UCSD-AML1 (cell line): ENCODE measurements at regions not wholly inside any gene's neighbourhood (a gene's known extent, or its start where the extent isn't known, plus 50 kb on each side); places are given as distances from the start of the nearest gene placed in this dataset.
A peak's percentile ranks its signal among the peaks of the same experiment; 100 is the strongest.

Experiments used
- DNase-seq: peaks from one replicate; lab custom pipeline; 2025; ENCODE audit not compliant: unreplicated experiment; lab: John Stamatoyannopoulos, UW

DNA sequence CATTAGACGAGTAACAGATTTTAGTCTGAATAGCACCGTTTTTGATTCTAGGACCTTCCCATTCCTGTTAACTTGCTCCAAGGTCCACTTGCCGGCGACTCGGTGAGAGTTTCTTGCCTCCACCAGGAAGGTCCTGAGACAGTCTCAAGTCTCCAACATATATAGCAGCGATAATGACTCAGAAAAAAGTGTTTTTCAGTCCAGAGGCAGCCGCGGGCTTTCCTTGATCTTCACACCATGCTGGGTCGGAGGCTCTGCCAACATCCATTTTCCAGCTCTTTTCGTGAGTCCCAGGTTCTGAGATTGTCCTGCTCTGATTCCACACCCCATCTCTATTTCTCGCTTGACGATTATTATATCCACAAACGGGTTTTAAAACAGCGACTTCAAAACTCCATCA lies 170.5 kb downstream of the GPX5 start:
- DNase-seq, result no peak

- DNase-seq, result no peak
These were observed 171.0 kb downstream of the GPX5 start for GRCh38 chr6:28696682-28697081.

DNA sequence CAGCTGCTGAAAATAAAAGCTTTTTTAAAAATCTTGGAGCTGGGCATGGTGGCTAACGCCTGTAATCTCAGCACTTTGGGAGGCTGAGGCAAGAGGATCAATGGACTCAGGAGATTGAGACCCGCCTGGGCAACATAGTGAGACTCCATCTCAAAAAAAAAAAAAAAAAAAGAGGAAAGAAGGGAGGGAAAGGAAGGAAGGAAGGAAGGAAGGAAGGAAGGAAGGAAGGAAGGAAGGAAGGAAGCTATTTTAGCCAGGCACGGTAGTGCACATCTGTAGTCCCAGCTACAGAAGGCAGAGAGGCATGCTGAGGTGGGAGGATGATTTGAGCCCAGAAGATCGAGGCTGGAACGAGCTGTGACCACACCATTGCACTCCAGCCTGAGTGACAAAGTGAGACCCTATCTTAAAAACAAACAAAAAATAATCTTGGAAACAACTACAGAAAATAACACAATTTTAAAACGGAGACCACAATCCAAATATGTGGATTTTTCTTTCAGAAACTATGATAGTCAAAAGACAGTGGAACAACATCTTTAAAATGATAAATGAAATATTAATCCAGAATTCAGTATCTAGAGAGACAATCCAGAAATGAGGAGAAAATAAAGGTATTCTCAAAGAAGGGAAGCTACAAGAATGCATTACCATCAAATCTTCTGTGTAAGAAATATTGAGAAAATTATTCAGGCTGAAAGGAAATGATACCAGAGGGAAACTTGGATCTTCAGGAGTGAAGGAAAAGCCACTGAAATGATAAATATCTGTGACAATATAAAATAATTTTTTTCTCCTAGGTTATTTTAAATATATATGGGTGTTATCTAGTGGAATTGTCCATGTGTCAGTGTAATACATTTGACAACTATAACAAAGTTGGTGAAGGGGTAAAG lies 182.0 kb downstream of the GPX5 start:
- DNase-seq, result no peak

DNA sequence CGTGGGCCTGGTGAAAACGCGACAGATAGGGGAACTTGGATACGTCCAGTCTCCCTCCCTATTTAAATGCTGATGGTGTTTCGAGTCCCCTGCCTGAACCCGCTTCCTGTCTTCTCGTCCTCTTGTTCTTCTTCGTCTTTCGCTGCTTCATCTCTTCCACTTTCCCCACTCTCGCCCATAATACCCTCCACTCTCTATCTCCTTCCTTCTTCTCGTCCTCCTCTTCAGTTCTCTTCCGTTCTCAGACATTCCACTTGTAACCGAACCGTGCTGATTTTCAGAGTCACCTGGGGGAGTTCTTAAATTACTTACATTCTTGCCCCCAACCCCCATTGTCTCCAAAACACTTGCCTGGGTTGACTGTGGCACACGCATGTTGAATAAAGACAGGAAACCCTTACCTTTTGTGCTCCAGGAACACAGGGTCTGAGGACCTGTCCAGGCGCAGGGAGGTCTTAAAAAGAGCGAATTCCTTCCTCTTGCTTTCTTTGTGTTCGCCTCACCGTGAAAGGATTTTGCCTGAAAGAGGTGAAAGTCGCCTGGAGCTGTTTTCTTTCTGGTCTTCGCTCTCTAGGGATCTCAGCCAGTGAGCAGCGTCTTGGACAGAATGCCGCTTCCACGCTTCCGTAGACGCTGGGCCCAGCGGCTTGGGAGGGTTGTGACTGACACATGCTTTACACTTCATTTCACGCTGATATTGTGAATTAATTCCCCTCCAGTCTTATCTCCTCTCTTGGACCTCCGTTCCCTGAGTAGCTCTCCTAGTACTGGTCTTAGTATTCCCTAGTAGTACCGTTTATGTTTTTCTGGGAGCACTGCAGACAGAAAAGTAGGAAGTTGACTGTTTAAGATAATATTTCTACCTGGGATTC lies 184.0 kb downstream of the GPX5 start:
- DNase-seq, result no peak

- no peak for DNase-seq
These were observed 184.9 kb downstream of the GPX5 start for GRCh38 chr6:28710466-28711191.

GRCh38 chr6:28711325-28711724 lies 185.6 kb downstream of the GPX5 start:
- no peak for DNase-seq

- no peak for DNase-seq
These were observed 186.2 kb downstream of the GPX5 start for GRCh38 chr6:28711788-28712341.

DNA sequence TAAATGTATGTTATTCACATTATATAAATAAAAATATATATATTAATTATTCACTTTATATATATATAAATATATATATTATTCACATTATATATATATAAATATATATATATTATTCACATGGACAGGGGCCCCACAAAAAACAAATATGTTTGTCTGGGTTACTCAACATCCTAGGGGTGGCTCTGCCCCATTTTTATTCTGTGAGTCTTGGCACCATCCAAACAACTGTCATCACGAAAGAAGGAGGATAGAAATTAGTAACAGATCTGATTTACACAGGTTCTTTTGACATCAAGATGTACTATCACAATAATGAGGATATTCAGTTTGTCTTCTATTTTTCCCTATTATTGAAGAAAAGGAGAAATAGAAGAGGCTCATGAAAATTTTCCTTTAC lies 187.3 kb downstream of the GPX5 start:
- no peak for DNase-seq

- peak; percentile 51 for DNase-seq
These were observed 193.7 kb downstream of the GPX5 start for GRCh38 chr6:28719275-28719940.

GRCh38 chr6:28720357-28721231 lies 194.9 kb downstream of the GPX5 start:
- DNase-seq, result no peak

DNA sequence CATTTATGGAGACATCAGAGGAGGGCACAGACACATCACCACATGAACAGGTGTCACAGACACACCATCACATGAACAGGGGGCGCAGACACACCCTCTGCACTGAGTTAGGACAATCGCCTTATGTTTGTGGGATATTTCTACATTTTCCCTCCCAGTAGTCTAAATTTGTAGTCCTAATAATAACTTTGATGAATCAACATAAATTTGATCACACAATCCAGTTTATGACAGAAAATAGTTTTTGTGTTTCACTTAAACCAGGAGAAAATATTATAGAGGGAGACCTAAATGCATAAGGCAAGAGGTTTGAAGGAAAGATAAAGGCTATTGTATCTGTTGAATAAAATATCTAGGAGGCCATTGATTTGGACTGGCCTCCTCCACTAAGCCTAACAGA lies 195.7 kb downstream of the GPX5 start:
- DNase-seq, result no peak

- no peak for DNase-seq
These were observed 198.7 kb downstream of the GPX5 start for GRCh38 chr6:28724395-28724794.

GRCh38 chr6:28725274-28725809 lies 198.4 kb downstream of the TRIM27 start:
- DNase-seq, result no peak

GRCh38 chr6:28725890-28726348 lies 197.9 kb downstream of the TRIM27 start:
- DNase-seq, result no peak

GRCh38 chr6:28726569-28727309 lies 197.0 kb downstream of the TRIM27 start:
- DNase-seq, result no peak

- no peak for DNase-seq
These were observed 196.1 kb downstream of the TRIM27 start for GRCh38 chr6:28727559-28728211.

GRCh38 chr6:28729501-28730402 lies 194.0 kb downstream of the TRIM27 start:
- no peak for DNase-seq
